Dedifferentiated amniotic fluid mesenchymal stem cell (primary cell): ENCODE measurements at regions not wholly inside any gene's neighbourhood (a gene's known extent, or its start where the extent isn't known, plus 50 kb on each side); places are given as distances from the start of the nearest gene placed in this dataset.
"Not testable (repeated sequence)": the region's sequence is repeated elsewhere in the genome, so short reads cannot be mapped to it uniquely, and the experiment has no call there.

Experiments
- DNase-seq: peaks from one replicate; pipeline ENCODE4 v3.0.0-alpha.2; 2016; ENCODE audit errors: extremely low spot score

GRCh38 chr4:177802661-177803060, 360.4 kb upstream of the AGA start:
- DNase-seq, result no peak

GRCh38 chr4:177803151-177803550, 360.9 kb upstream of the AGA start:
- DNase-seq, result no peak

GRCh38 chr4:177809791-177810190, 367.6 kb upstream of the AGA start:
- DNase-seq, result no peak

GRCh38 chr4:177810220-177810619, 368.0 kb upstream of the AGA start:
- DNase-seq, result no peak

- DNase-seq, result not testable (repeated sequence)
Observed at GRCh38 chr4:177818392-177818791, 376.2 kb upstream of the AGA start.

GRCh38 chr4:177826973-177827372, 384.7 kb upstream of the AGA start:
- no peak for DNase-seq

GRCh38 chr4:177841258-177841657, 399.0 kb upstream of the AGA start:
- DNase-seq, result no peak

- DNase-seq, result no peak
Observed at GRCh38 chr4:177853229-177853628, 411.0 kb upstream of the AGA start.

- DNase-seq, result no peak
Observed at GRCh38 chr4:177855507-177856197, 413.4 kb upstream of the AGA start.

- no peak for DNase-seq
Observed at GRCh38 chr4:177860171-177860570, 417.9 kb upstream of the AGA start.

GRCh38 chr4:177861551-177862094, 419.4 kb upstream of the AGA start:
- DNase-seq, result no peak

- no peak for DNase-seq
Observed at GRCh38 chr4:177862541-177863176, 420.4 kb upstream of the AGA start.

GRCh38 chr4:177879851-177880250, 437.6 kb upstream of the AGA start:
- DNase-seq, result no peak

GRCh38 chr4:177895136-177895535, 452.9 kb upstream of the AGA start:
- no peak for DNase-seq

- DNase-seq, result no peak
Observed at GRCh38 chr4:177901786-177902185, 459.5 kb upstream of the AGA start.

GRCh38 chr4:177902386-177902785, 460.1 kb upstream of the AGA start:
- DNase-seq, result no peak

GRCh38 chr4:177907736-177908424, 465.6 kb upstream of the AGA start:
- DNase-seq, result no peak

- no peak for DNase-seq
Observed at GRCh38 chr4:177921715-177922114, 479.5 kb upstream of the AGA start.

- no peak for DNase-seq
Observed at GRCh38 chr4:177923888-177924287, 481.7 kb upstream of the AGA start.

GRCh38 chr4:177937041-177937440, 494.8 kb upstream of the AGA start:
- DNase-seq, result no peak

GRCh38 chr4:177938226-177938625, 496.0 kb upstream of the AGA start:
- no peak for DNase-seq

- no peak for DNase-seq
Observed at GRCh38 chr4:177945268-177945667, 503.0 kb upstream of the AGA start.

GRCh38 chr4:177947607-177948006, 505.4 kb upstream of the AGA start:
- no peak for DNase-seq
